ENCODE measurements at regions not wholly inside any gene's neighbourhood (a gene's known extent, or its start where the extent isn't known, plus 50 kb on each side); places are given as distances from the start of the nearest gene placed in this dataset.
"Not testable (repeated sequence)": the region's sequence is repeated elsewhere in the genome, so short reads cannot be mapped to it uniquely, and the experiment has no call there.

GRCh38 chr7:34207810-34208209 is 302.5 kb downstream of the BMPER start:
- DNase-seq (ENCODE audit: low spot score) (no peak), ATAC-seq (no peak)
- intact Hi-C loops (cut with DNase I): no loop called here

GRCh38 chr7:34208878-34209621 is 303.7 kb downstream of the BMPER start:
- ATAC-seq: peak; percentile 50
- DNase-seq (ENCODE audit: low spot score): no peak
- intact Hi-C loops (cut with DNase I): no loop called here

GRCh38 chr7:34211018-34211417 is 305.7 kb downstream of the BMPER start:
- ATAC-seq (no peak), DNase-seq (ENCODE audit: low spot score) (no peak)
- intact Hi-C loops (cut with DNase I): no loop called here

DNA sequence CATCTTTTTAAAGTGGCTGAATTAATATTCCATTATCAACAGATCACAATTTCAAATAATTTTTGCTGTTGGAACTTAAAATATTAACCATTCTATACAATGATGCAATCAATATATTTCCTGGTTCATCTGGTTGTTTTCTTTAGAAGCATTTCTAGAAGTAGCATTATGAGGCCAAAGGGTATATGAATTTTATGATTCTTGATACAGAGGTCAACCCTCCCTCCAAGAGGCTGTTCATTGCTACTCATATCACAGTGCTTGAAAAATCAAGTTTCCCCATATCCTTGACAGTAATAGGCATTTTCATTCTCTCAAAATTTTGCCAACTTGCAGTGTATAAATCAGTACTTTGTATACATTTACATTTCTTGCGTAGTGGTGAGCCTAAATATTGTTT is 312.6 kb downstream of the BMPER start:
- intact Hi-C loops (cut with DNase I): no loop called here
- no peak for DNase-seq (ENCODE audit: low spot score)
- ATAC-seq: no peak

- no peak for DNase-seq (ENCODE audit: low spot score)
- no peak for ATAC-seq
- intact Hi-C loops (cut with DNase I): no loop called here
Measured at GRCh38 chr7:34219153-34219718, 313.9 kb downstream of the BMPER start.

DNA sequence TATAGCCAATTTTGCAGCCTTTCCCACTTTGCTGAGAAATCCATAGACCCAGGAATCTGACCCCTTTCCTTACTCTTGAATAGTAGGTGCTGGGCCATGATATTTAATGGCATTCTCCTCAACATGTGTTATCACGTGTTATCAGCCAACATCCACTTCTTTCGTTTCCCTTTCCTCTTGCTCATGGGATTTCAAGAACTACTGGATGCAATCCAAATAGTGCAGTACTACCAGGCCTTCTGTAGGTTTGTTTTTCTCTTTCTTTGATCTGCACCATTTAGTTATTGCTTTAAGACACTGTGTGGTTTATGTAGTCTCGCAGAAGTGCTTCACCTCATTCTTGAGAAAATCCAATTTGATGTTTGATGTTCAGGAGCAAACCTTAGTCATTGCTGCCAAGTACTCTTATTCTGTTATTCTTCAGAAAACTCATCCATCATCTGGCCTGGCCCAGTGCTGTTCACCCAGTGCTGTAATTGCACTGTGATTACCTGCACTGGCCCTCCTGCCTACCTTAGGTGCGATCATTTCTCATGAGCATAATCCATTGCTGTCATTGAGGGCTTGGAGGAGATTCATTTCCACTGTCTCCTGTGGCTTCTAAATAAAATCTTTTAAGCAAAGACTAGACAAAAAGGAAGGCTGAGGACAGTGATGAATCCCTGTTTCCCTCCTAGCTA is 315.3 kb downstream of the BMPER start:
- intact Hi-C loops (cut with DNase I): no loop called here
- ATAC-seq: no peak

DNA sequence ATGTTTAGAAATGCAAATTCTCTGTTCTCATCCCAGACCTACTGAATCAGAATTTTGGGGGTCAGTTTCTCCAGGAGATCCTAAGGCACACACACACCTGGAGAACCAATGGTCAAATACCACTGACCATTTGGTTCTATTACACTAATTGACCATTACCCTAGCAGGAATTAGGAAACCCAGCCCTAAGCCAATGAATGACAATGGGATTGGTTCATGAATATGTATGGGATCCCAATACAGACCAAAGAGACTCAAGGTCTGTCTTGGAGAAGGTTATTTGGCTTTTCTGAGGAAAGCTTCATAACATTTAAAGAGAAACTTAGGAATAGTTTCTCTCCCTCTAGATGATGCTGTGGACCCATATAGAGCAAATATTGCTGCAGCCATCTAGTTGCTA is 317.0 kb downstream of the BMPER start:
- DNase-seq (ENCODE audit: low spot score): no peak
- no peak for ATAC-seq
- intact Hi-C loops (cut with DNase I): no loop called here

More for the DNA sequence above, 315.3 kb downstream of the BMPER start:
- no peak for DNase-seq (ENCODE audit: low spot score)

- DNase-seq (ENCODE audit: low spot score) (no peak), ATAC-seq (no peak)
- intact Hi-C loops (cut with DNase I): no loop called here
Measured at GRCh38 chr7:34222722-34223121, 317.4 kb downstream of the BMPER start.

DNA sequence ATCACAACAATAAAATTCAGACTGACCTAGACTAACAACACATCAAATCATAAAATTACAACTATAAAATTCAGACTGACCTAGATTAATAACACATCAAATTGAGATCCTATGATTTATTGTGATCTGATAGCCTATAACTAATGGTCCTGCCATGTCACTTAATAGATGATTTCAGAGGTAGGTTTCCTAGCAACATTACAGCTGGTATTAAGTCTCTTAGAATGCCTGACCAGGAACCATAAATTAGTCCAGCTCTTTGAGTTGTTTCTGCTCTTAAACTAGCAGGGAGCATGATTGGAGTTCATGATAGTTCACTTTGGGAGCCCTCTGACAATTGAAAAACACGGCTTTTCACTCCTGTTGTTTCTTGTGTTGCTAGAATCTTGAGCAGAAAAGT is 318.9 kb downstream of the BMPER start:
- ATAC-seq (no peak), DNase-seq (ENCODE audit: low spot score) (no peak)
- intact Hi-C loops (cut with DNase I): no loop called here

DNA sequence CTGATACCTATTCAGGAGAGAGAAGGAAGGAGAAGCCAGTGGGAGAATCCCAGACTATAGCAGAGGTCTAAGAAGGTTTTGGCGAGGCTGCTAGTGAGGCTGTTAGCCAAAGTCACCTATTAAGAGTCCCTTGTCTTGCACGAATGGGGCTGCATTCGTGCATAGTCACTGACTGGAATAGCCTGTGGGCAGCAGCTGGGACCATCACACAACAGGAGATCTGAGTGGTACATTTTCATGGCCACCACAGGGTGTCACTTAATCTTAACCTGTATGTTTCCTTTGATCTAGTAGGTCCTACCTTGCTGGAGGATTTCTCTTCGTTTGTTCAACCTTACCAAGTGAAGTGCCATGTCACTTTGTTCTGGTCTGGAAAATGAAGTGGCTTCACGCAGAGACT is 319.9 kb downstream of the BMPER start:
- intact Hi-C loops (cut with DNase I): no loop called here
- no peak for ATAC-seq
- DNase-seq (ENCODE audit: low spot score): no peak

- ATAC-seq (no peak), DNase-seq (ENCODE audit: low spot score) (no peak)
- intact Hi-C loops (cut with DNase I): no loop called here
Measured at GRCh38 chr7:34227525-34227924, 322.2 kb downstream of the BMPER start.

DNA sequence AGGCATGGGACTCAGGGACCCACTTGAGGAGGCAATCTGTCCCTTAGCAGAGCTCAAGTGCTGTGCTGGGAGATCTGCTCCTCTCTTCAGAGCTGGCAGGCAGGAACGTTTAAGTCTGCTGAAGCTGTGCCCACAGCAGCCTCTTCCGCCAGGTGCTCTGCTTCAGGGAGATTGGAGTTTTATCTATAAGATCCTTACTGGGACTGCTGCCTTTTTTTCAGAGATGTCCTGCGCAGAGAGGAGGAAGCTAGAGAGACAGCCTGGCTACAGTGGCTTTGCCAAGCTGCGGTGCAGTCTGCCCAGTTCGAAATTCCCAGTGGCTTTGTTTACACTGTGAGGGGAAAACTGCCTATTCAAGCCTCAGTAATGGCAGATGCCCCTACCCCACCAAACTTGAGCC is 329.8 kb downstream of the BMPER start:
- DNase-seq (ENCODE audit: low spot score); intact Hi-C loops (cut with DNase I); ATAC-seq: not testable (repeated sequence)

- no peak for DNase-seq (ENCODE audit: low spot score)
- ATAC-seq: no peak
- intact Hi-C loops (cut with DNase I): no loop called here
Measured at GRCh38 chr7:34236057-34236456, 330.7 kb downstream of the BMPER start.

- no peak for ATAC-seq
- intact Hi-C loops (cut with DNase I): no loop called here
Measured at GRCh38 chr7:34236839-34237492, 331.6 kb downstream of the BMPER start.

GRCh38 chr7:34237493-34237849 is 332.1 kb downstream of the BMPER start:
- no peak for DNase-seq (ENCODE audit: low spot score)
- intact Hi-C loops (cut with DNase I): no loop called here
- ATAC-seq: no peak

More at GRCh38 chr7:34236839-34237492, 331.6 kb downstream of the BMPER start:
- no peak for DNase-seq (ENCODE audit: low spot score)

GRCh38 chr7:34240417-34240816 is 335.1 kb downstream of the BMPER start:
- intact Hi-C loops (cut with DNase I): no loop called here
- no peak for DNase-seq (ENCODE audit: low spot score)
- ATAC-seq: no peak

- intact Hi-C loops (cut with DNase I): no loop called here
- ATAC-seq (no peak), DNase-seq (ENCODE audit: low spot score) (no peak)
Measured at GRCh38 chr7:34242391-34242790, 337.1 kb downstream of the BMPER start.

DNA sequence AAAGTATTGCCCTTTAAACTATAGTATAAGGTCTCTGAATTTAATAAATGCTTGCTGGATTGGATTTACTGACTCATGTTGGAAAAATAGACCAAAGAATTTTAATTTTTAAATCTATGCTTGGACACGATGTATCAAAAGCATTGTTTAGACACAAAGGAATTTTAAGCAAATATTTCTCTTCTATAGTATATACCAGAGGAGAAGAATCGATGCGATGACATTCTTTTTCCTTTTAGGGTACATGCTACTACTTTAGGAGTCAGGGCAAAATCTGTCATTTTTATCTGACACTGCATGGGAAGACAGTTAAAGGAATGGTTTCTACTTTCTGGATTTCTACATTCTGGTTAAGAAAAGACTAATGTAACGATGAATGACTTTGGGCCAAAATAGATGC is 339.9 kb downstream of the BMPER start:
- DNase-seq (ENCODE audit: low spot score) (no peak), ATAC-seq (no peak)
- intact Hi-C loops (cut with DNase I): no loop called here

DNA sequence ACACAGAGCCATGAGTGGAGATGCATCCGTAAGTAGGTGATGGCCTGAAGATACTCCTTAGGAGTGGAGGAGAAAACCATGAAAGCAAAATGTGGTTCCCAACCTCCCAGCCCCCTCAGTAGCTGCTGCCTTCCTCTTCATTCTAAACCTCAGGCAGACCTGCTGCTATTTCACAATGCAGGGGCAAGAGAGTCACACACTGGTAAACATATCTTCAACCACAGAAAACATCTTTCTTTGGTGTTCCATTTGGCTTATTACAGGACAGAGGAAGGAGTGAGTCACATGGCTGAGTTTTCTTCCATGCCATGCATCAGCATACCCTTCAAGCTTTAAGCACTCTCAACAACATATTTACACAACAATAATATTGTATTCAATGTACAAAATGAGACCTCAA is 342.1 kb downstream of the BMPER start:
- ATAC-seq (no peak), DNase-seq (ENCODE audit: low spot score) (no peak)
- intact Hi-C loops (cut with DNase I): no loop called here

DNA sequence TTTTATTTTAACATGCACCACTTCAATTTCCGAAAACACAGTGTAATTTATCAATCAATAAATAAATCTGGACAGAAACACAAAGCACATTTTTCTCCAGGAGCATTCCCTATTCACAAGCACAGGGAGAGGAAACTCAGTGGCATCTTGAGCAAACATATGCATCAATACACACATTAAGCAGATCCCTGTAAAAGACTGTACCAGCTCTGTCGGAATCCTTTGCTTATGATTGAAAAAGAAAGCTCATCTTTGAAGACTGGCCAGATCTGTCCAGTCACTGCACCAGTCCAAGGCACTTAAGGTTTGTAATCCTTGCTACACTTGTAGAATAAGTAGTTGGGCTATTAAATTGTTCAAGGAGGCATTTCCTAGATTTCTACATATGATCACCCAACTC is 343.9 kb downstream of the BMPER start:
- intact Hi-C loops (cut with DNase I): no loop called here
- ATAC-seq: no peak
- DNase-seq (ENCODE audit: low spot score): no peak
